Ectodermal cell (in vitro differentiated cells): ENCODE measurements at regions not wholly inside any gene's neighbourhood (a gene's known extent, or its start where the extent isn't known, plus 50 kb on each side); places are given as distances from the start of the nearest gene placed in this dataset.

Experiments used
- H3K27ac ChIP-seq: 2 replicates; pipeline ENCODE4 v1.7.0; 2013; ENCODE audit warnings: mild to moderate bottlenecking, low read depth, low read length; ENCODE audit not compliant: insufficient read depth, poor library complexity, severe bottlenecking
- H3K27me3 ChIP-seq: 2 replicates; pipeline ENCODE4 v1.7.0; 2013; ENCODE audit warnings: mild to moderate bottlenecking, low read length; ENCODE audit not compliant: insufficient read depth, control insufficient read depth, poor library complexity, severe bottlenecking
- H3K36me3 ChIP-seq: one replicate; pipeline ENCODE4 v1.7.0; 2013; ENCODE audit warnings: low read length; ENCODE audit not compliant: control insufficient read depth, insufficient read depth
- H3K4me1 ChIP-seq: one replicate; pipeline ENCODE4 v1.7.0; 2013; ENCODE audit warnings: low read length; ENCODE audit not compliant: control insufficient read depth, insufficient read depth
- H3K4me3 ChIP-seq: 2 replicates; pipeline ENCODE4 v1.7.0; 2013; ENCODE audit warnings: low read depth, low read length, control low read depth; ENCODE audit not compliant: insufficient read depth
- H3K9me3 ChIP-seq: 2 replicates; pipeline ENCODE4 v1.7.0; 2013; ENCODE audit warnings: mild to moderate bottlenecking, low read length, moderate library complexity; ENCODE audit not compliant: control insufficient read depth
- WGBS, 2 experiments: methylation state at CpG; one replicate each; pipeline ENCODE4 v1.1.7; 2013; ENCODE audit warnings: missing lambda C conversion rate in 2 of 2; 5-methylcytosine and 5-hydroxymethylcytosine counted together

DNA sequence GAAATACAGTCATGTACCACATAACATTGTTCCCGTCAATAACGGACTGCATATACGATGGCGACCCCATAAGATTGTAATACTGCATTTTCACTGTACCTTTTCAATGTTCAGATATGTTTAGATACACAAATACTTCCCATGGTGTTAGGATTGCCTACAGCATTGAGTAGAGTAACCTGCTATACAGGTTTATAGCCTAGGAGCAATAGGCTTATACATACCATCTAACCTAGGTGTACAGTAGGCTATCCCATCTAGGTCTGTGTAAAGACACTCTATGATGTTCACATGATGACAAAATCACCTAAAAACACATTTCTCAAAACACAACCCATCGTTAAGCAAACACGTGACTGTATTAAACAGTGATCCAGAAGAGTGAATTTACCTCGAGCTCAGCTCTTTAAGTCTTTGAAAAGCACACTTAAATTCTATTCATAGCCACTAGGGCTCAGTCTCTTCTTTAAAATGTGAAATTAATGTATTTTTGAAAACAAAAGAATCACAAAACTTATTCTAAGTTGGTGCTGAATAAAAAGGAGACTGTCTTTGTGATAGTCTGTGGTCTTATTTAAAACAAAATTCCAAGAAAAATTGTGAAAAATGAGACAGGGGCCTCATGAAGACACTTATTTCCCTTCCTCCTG lies 239.1 kb upstream of the ARID2 start:
- H3K9me3 ChIP-seq = no peaks in the 10 kb centered on the region
- H3K4me3 ChIP-seq = no peak overlapping the region
- H3K27me3 ChIP-seq = no peaks in the 10 kb centered on the region
- 96 to 98% methylated on average over 7 of the region's 7 CpGs for WGBS, 2 experiments
- no peaks in the 10 kb centered on the region for H3K36me3 ChIP-seq
- H3K4me1 ChIP-seq = no peaks in the 10 kb centered on the region
- H3K27ac ChIP-seq = no peak overlapping the region

DNA sequence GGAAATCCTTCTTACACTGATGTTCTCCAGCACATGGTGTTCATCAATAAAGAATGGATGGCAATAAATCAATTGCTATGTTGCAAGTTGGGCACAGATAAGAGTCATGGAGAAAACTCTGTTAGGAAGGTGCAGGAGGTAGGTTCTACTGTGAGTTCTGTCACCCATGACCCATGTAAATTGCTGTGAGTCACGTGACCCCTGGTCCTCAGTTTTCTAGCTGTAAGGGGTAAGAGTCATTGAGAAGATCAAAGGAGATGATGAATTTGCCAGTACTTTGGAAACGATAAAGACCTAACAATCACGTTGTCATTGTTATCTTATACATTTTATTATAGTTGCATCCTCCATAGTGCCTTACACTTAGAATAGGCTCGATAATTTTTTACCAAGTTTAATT lies 235.2 kb upstream of the ARID2 start:
- Histone ChIP-seq H3K9me3 (no peaks in the 10 kb centered on the region), H3K36me3 (no peaks in the 10 kb centered on the region)
- WGBS, 2 experiments = 99% methylated on average over 4 of the region's 4 CpGs

DNA sequence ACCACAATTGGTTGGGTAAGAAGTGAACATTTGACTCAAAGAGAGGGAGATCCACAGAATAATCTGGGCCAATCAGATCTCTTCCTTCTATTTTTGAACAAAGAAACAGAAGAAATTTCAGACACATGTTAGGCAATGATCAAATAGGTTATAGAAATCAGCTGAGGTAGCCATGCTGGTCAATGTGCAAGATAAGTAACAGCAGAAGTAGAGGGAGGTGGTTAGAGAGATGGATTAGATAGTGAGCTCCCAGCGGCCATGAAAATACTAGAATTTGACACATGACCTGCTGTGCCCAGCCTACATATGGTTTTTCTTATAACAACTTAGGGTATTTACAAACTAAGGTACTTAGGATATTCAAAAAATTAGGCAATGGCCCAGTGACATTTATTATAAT lies 230.9 kb upstream of the ARID2 start:
- no peaks in the 10 kb centered on the region for H3K4me1 ChIP-seq
- no peak overlapping the region for H3K4me3 ChIP-seq
- no peaks in the 10 kb centered on the region for H3K36me3 ChIP-seq
- H3K9me3 ChIP-seq = no peaks in the 10 kb centered on the region
- no peak overlapping the region for H3K27ac ChIP-seq
- no peaks in the 10 kb centered on the region for H3K27me3 ChIP-seq
- WGBS, 2 experiments = 81 to 100% methylated on average over 1 of the region's 1 CpG

More for the DNA sequence above, 235.2 kb upstream of the ARID2 start:
- Histone ChIP-seq H3K27ac (no peak overlapping the region), H3K4me3 (no peak overlapping the region), H3K4me1 (no peaks in the 10 kb centered on the region), H3K27me3 (no peaks in the 10 kb centered on the region)

DNA sequence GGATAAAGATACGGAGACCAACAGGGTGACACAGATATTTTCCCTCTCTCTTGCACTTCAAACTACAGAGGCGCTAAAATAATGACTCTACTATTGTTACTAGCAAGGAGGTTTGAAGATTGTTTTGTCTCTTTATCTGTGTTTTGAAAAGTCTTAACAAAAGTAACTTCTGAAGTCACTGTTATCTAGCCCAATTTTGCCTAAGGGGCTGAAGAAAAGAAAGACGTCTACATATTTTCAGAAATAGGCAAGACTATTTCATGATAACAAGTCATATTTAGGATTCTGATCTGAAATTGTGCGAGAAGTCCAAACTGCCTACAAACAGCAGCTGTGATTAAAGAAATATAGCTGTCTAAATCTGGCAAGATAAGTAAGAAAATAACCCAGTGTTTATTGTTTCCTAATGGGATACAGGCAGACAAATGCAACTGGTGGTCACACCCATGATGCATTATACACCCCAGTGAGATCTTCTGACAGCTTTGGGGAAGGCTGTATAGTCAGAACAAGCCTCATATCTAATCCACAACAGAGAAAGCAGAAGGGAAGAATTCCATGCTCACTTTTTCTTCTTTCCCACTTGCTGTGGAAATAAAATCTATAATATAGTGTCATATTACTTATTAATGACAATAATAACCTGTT lies 226.9 kb upstream of the ARID2 start:
- 94 to 97% methylated on average over 3 to 4 of the region's 4 CpGs for WGBS, 2 experiments
- no peaks in the 10 kb centered on the region for H3K9me3 ChIP-seq
- H3K36me3 ChIP-seq = no peaks in the 10 kb centered on the region
- H3K27me3 ChIP-seq = no peaks in the 10 kb centered on the region
- H3K4me3 ChIP-seq = no peak overlapping the region
- H3K4me1 ChIP-seq = no peaks in the 10 kb centered on the region
- H3K27ac ChIP-seq = no peak overlapping the region

DNA sequence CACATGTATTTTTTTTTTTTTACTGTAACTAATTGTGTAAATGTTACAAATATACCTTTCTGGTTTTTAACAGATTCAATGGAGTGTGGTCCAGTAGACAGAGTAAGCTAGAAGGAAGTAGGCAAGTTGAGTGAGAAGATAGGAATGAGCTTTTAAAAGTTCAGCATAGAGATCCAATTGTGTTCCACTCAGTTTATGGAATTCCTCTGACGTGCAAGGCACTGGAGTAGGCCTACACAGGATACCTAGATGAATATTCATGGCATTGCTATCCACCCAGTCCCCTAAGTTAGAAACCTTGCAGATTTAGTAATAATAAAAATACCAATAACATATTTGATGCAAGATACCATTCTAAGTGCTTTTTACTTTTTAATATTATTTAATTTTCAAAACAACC lies 225.6 kb upstream of the ARID2 start:
- Histone ChIP-seq H3K4me1 (no peaks in the 10 kb centered on the region), H3K27ac (no peak overlapping the region), H3K36me3 (no peaks in the 10 kb centered on the region), H3K4me3 (no peak overlapping the region), H3K27me3 (no peaks in the 10 kb centered on the region), H3K9me3 (no peaks in the 10 kb centered on the region)
- 83 to 90% methylated on average over 1 of the region's 1 CpG for WGBS, 2 experiments

DNA sequence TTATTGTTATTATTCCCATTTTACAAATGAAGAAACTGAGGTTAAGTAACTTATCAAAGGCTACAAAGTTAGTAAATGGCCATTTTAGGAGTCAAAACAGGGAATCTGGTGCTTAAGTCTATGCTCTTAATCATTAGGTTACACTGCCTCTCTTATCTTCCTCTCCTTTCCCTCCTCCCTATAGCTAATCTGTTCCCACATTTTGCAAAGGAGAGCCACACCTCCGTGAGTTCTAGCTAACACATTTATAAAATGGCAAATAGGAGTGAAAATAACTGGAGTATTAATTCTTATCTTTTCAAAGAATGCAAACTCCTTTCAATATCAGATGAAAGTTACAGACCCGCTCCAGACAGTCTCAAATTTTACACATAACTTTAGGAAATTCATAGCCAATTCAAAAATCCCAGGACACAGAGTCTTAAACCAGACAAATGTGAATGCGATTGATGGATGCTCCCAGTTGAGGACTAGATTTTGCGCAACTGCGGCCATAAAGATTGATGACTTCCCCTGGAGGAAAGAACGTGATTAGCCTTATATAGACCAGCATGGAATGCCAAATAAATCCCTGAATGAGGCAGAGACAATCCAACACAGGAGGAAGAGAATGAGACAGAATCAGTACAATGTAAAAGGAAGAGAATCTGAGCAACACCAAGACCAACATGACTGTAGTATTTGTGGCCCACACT lies 225.0 kb upstream of the ARID2 start:
- H3K27ac ChIP-seq = no peak overlapping the region
- H3K4me3 ChIP-seq = no peak overlapping the region
- no peaks in the 10 kb centered on the region for H3K36me3 ChIP-seq
- 94 to 97% methylated on average over 5 to 6 of the region's 6 CpGs for WGBS, 2 experiments
- H3K27me3 ChIP-seq = no peaks in the 10 kb centered on the region
- H3K4me1 ChIP-seq = no peaks in the 10 kb centered on the region
- H3K9me3 ChIP-seq = no peaks in the 10 kb centered on the region

DNA sequence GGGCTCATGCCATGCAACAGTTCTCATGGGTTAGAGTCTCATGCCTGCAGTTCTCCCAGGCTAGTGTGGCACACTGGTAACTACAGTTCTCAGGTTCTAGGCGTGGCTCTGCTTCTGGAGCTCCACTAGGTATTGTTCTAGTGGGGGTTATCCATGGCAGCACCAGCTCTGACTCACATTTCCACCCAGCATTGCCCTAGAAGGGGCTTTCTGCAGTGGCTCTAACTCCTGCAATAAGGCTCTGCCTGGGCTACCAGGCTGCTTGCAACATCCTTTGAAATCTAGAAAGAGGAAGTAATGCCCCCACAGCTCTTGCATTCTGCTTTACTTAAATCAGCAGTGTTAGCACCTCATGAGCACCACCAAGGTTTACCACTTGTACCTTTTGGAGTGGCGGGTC lies 220.3 kb upstream of the ARID2 start:
- H3K4me1 ChIP-seq = no peaks in the 10 kb centered on the region
- H3K4me3 ChIP-seq = no peak overlapping the region
- no peaks in the 10 kb centered on the region for H3K9me3 ChIP-seq
- H3K27me3 ChIP-seq = no peaks in the 10 kb centered on the region
- 90 to 92% methylated on average over 2 of the region's 2 CpGs for WGBS, 2 experiments
- H3K36me3 ChIP-seq = no peaks in the 10 kb centered on the region
- H3K27ac ChIP-seq = no peak overlapping the region

DNA sequence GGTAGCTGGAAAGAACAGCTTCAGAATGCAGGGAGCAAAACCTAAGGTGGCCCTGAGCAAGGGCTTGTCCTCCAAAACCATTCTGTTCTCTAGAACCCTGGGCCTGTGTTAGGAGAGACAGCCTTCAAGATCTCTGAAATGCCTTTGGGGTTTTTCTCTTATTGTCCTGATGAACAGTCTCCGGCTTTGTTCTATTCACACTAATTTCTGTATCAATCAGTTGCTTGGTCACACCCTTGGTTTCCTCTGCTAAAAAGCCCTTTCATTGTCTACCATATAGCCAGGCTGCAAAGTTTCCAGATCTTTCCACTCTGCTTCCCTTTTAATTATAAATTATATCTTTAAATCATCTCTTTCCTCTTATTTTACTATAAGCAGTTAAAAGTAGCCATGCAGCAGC lies 219.9 kb upstream of the ARID2 start:
- Histone ChIP-seq H3K36me3 (no peaks in the 10 kb centered on the region), H3K4me1 (no peaks in the 10 kb centered on the region), H3K4me3 (no peak overlapping the region), H3K9me3 (no peaks in the 10 kb centered on the region), H3K27me3 (no peaks in the 10 kb centered on the region), H3K27ac (no peak overlapping the region)
- WGBS, 2 experiments = 88 to 95% methylated on average over 1 of the region's 1 CpG

DNA sequence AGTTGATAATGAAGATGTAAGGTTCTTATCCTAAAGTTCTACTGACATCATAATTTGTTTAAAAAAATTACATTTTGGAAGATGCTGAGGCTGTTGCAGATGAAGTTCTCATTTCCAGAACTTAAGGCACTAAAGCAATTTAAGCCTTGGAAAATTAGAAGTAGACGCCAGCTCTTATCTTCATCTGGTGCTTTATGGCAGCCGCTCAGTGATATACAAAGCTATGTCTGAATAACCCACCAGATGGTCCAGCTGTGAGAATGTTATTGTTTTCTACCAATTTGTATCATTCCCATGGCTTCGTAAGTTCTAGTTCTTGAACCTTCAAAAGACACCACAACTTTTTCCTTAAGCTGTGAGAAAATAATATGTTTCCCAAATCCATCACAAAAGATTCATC lies 212.1 kb upstream of the ARID2 start:
- no peaks in the 10 kb centered on the region for H3K36me3 ChIP-seq
- H3K9me3 ChIP-seq = no peaks in the 10 kb centered on the region
- no peak overlapping the region for H3K4me3 ChIP-seq
- no peak overlapping the region for H3K27ac ChIP-seq
- no peaks in the 10 kb centered on the region for H3K4me1 ChIP-seq
- no peaks in the 10 kb centered on the region for H3K27me3 ChIP-seq
- 93 to 95% methylated on average over 3 of the region's 3 CpGs for WGBS, 2 experiments
